ENCODE measurements at regions not wholly inside any gene's neighbourhood (a gene's known extent, or its start where the extent isn't known, plus 50 kb on each side); places are given as distances from the start of the nearest gene placed in this dataset.
A peak's percentile ranks its signal among the peaks of the same experiment; 100 is the strongest.
"Not testable (repeated sequence)": the region's sequence is repeated elsewhere in the genome, so short reads cannot be mapped to it uniquely, and the experiment has no call there.

DNA sequence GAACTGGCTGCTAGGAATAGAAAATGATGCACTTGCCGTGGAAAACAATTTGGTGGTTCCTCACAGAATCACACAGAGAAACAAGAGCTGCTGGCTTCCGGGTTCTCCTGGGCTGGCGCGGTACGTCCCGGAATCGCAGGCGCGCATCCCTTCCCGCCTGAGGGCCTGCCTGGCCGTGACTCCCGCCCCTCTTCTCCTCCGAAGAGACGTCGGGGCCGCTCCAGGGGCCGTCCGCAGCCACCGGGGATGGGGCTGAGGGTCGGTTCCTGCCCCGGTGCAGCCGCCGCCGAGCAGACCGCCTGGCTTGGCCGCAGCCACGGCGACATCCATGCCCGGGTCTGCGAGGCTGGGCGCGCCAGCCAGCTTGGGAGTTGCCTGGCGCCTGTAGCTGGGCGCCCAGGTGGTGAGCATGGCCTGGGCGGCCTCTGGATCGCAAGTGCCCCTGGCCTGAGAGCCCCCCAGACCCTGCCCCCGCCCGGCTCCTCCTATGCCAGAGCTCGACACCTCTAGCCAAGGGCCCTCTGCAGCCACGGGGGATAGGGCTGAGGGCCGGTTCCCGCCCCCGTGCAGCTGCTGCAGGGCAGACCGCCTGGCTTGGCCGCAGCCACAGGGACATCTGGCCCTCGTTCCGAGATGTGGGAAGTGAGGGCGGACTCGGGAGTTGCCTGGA, 83.9 kb upstream of the ZNG1F start:
- 16% methylated on average over 20 of the region's 49 CpGs for WGBS (ENCODE audit: insufficient coverage)
- H3K36me3 ChIP-seq (ENCODE audit: control insufficient read depth, insufficient read depth, low read length); H3K9me3 ChIP-seq (ENCODE audit: control insufficient read depth, insufficient read depth, low read length); H3K27me3 ChIP-seq (ENCODE audit: control insufficient read depth, insufficient read depth, low read length); H3K36me3 Mint-ChIP-seq; H3K27me3 Mint-ChIP-seq (ENCODE audit: low read depth in 2 of 2); H3K27ac ChIP-seq (ENCODE audit: low read length); H3K4me3 Mint-ChIP-seq; H3K4me1 Mint-ChIP-seq; ATAC-seq; H3K27ac Mint-ChIP-seq; H3K4me1 ChIP-seq (ENCODE audit: control insufficient read depth, insufficient read depth, low read length); H3K9me3 Mint-ChIP-seq; intact Hi-C loops (cut with micrococcal nuclease); H3K4me3 ChIP-seq (ENCODE audit: low read length): not testable (repeated sequence)
- peak in 1 of 2 donors; percentile 11 for DNase-seq

DNA sequence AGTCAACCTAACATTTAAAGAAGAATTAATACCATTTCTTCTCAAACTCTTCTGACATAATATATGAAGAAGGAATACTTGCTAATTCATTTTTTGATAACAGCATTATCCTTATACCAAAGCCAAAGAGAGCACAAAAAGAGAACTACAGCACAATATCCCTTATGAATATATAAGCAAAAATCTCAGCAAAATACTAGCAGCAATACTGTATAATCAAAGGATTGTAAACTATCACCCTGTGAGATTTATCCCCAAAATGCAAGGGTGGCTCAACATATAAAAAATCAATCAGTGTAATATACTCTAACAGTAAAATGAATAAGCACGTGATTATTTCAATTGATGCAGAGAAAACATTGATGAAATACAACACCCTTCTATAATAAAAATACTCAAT, 81.9 kb upstream of the ZNG1F start:
- H3K27ac Mint-ChIP-seq; intact Hi-C loops (cut with micrococcal nuclease); H3K27me3 Mint-ChIP-seq (ENCODE audit: low read depth in 2 of 2); H3K4me1 ChIP-seq (ENCODE audit: control insufficient read depth, insufficient read depth, low read length); H3K27ac ChIP-seq (ENCODE audit: low read length); H3K36me3 ChIP-seq (ENCODE audit: control insufficient read depth, insufficient read depth, low read length); H3K9me3 Mint-ChIP-seq; DNase-seq; H3K4me1 Mint-ChIP-seq; H3K4me3 Mint-ChIP-seq; H3K9me3 ChIP-seq (ENCODE audit: control insufficient read depth, insufficient read depth, low read length); H3K27me3 ChIP-seq (ENCODE audit: control insufficient read depth, insufficient read depth, low read length); ATAC-seq; H3K36me3 Mint-ChIP-seq; H3K4me3 ChIP-seq (ENCODE audit: low read length): not testable (repeated sequence)
- no CpG with 5 or more reads among the region's 1 CpG for WGBS (ENCODE audit: insufficient coverage)

DNA sequence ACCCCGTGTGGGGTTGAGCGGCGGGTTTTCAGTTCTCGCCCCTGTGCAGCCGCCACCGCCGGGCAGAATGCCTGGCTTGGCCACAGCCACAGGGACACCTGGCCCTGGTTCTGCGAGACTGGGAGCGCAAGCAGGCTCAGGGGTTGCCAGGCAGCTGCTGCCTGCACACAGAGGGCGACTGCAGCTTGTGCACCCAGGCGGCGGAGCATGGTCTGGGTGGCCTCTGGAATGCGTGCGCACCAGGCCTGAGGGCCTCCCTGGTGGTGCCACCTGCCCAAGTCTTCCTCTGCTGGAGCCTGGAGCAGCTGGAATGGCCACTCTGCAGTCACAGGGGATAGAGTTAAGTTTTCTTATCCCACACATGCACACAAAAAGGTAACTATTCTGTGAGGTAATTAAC, 80.4 kb upstream of the ZNG1F start:
- H3K4me1 ChIP-seq (ENCODE audit: control insufficient read depth, insufficient read depth, low read length); H3K27ac ChIP-seq (ENCODE audit: low read length); H3K9me3 Mint-ChIP-seq; H3K4me3 ChIP-seq (ENCODE audit: low read length); H3K4me3 Mint-ChIP-seq; H3K4me1 Mint-ChIP-seq; H3K36me3 ChIP-seq (ENCODE audit: control insufficient read depth, insufficient read depth, low read length); H3K27me3 ChIP-seq (ENCODE audit: control insufficient read depth, insufficient read depth, low read length); H3K27me3 Mint-ChIP-seq (ENCODE audit: low read depth in 2 of 2); DNase-seq; intact Hi-C loops (cut with micrococcal nuclease); H3K36me3 Mint-ChIP-seq; H3K9me3 ChIP-seq (ENCODE audit: control insufficient read depth, insufficient read depth, low read length); H3K27ac Mint-ChIP-seq; ATAC-seq: not testable (repeated sequence)
- 62% methylated on average over 3 of the region's 14 CpGs for WGBS (ENCODE audit: insufficient coverage)

DNA sequence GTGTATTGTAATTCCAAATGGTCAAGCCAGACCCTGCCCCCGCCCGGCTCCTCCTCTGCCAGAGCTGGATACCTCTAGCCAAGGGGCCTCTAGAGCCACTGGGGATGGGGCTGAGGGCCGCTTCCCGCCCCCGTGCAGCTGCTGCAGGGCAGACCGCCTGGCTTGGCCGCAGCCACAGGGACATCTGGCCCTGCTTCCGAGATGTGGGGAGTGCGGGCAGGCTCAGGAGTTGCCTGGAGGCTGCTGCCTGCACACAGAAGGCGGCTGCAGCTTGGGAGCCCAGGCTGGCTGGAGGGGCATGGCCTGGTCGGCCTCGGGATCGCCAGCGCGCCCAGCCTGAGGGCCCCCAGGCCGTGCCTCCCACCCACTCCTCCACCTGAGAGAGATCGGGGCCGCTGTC, 79.9 kb upstream of the ZNG1F start:
- H3K9me3 ChIP-seq (ENCODE audit: control insufficient read depth, insufficient read depth, low read length); H3K4me1 ChIP-seq (ENCODE audit: control insufficient read depth, insufficient read depth, low read length); H3K27ac ChIP-seq (ENCODE audit: low read length); H3K4me3 Mint-ChIP-seq; H3K27ac Mint-ChIP-seq; H3K4me1 Mint-ChIP-seq; H3K9me3 Mint-ChIP-seq; ATAC-seq; H3K36me3 Mint-ChIP-seq; H3K27me3 Mint-ChIP-seq (ENCODE audit: low read depth in 2 of 2); H3K36me3 ChIP-seq (ENCODE audit: control insufficient read depth, insufficient read depth, low read length); intact Hi-C loops (cut with micrococcal nuclease); DNase-seq; H3K27me3 ChIP-seq (ENCODE audit: control insufficient read depth, insufficient read depth, low read length); H3K4me3 ChIP-seq (ENCODE audit: low read length): not testable (repeated sequence)
- WGBS (ENCODE audit: insufficient coverage): 59% methylated on average over 6 of the region's 18 CpGs

DNA sequence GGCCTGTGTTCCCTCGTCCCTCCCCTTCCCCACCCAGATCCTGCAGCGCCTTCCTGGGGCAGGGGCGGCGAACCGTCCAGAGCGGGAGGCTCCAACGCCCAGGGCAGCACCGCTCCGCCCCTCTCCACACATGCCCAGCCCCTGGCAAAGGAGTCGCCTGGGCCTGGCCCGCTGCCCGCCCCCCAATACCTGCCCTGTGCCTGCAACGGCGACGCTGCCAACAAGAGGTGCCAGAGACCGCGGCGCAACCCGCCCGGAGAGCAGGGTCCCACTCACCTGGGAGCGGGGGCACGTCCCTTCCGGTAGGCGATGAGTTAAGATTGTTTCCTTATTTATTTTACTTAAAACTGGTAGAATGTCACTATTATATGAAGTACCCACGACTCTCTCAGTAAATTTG, 77.5 kb upstream of the ZNG1F start:
- H3K27me3 ChIP-seq (ENCODE audit: control insufficient read depth, insufficient read depth, low read length); DNase-seq; H3K4me1 ChIP-seq (ENCODE audit: control insufficient read depth, insufficient read depth, low read length); intact Hi-C loops (cut with micrococcal nuclease); H3K9me3 Mint-ChIP-seq; H3K4me1 Mint-ChIP-seq; H3K9me3 ChIP-seq (ENCODE audit: control insufficient read depth, insufficient read depth, low read length); H3K36me3 Mint-ChIP-seq; H3K36me3 ChIP-seq (ENCODE audit: control insufficient read depth, insufficient read depth, low read length); ATAC-seq; H3K27ac Mint-ChIP-seq; H3K4me3 ChIP-seq (ENCODE audit: low read length); H3K4me3 Mint-ChIP-seq; H3K27me3 Mint-ChIP-seq (ENCODE audit: low read depth in 2 of 2); H3K27ac ChIP-seq (ENCODE audit: low read length): not testable (repeated sequence)
- 3% methylated on average over 8 of the region's 25 CpGs for WGBS (ENCODE audit: insufficient coverage)

DNA sequence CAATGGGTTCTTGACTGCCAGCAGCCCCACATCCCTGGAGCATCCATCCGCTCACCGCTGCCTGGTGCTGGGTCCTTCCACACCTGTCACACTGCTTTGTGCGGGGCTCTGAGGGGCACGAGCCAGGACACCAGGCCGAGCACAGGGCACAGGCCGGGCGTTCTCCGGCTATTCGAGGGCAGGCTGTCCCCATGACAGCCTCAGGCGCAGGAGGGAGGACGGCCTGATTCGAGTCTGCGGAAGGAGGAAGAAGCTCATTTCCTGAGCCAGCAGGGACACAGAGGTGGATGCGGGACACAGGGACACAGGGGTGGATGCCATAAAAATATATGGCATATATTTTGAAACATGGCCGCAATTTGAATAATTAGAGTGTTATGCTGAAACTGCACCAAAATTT, 76.9 kb upstream of the ZNG1F start:
- DNase-seq; H3K27ac ChIP-seq (ENCODE audit: low read length); H3K4me1 Mint-ChIP-seq; H3K36me3 Mint-ChIP-seq; H3K27ac Mint-ChIP-seq; H3K4me3 Mint-ChIP-seq; H3K36me3 ChIP-seq (ENCODE audit: control insufficient read depth, insufficient read depth, low read length); H3K27me3 Mint-ChIP-seq (ENCODE audit: low read depth in 2 of 2); H3K4me1 ChIP-seq (ENCODE audit: control insufficient read depth, insufficient read depth, low read length); intact Hi-C loops (cut with micrococcal nuclease); H3K9me3 ChIP-seq (ENCODE audit: control insufficient read depth, insufficient read depth, low read length); H3K4me3 ChIP-seq (ENCODE audit: low read length); H3K9me3 Mint-ChIP-seq; H3K27me3 ChIP-seq (ENCODE audit: control insufficient read depth, insufficient read depth, low read length): not testable (repeated sequence)
- ATAC-seq: peak in 1 of 3 donors; percentile 46
- WGBS (ENCODE audit: insufficient coverage): 61% methylated on average over 7 of the region's 15 CpGs

DNA sequence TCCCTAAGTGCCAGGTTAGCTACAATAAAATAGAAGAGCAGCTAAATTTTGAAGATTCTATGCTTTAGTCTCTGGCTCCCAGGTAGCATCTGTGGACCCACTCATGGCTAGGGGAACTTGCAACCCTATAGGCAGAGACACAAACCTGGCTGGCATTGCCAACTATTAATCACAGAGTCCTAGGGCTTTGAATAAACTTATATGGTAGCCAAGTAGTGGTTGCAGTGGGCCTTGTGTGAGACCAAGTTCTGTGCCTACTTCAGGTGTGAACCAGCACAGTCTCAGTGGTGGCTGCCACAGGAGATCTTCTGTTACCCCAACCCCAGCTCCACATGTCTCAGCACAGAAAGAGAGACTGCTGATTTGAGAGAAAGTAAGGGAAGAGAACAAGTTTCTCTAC, 62.9 kb upstream of the ZNG1F start:
- H3K9me3 ChIP-seq (ENCODE audit: control insufficient read depth, insufficient read depth, low read length); H3K27ac ChIP-seq (ENCODE audit: low read length); H3K36me3 ChIP-seq (ENCODE audit: control insufficient read depth, insufficient read depth, low read length); DNase-seq; H3K4me3 ChIP-seq (ENCODE audit: low read length); H3K4me3 Mint-ChIP-seq; H3K4me1 Mint-ChIP-seq; H3K27me3 ChIP-seq (ENCODE audit: control insufficient read depth, insufficient read depth, low read length); intact Hi-C loops (cut with micrococcal nuclease); H3K9me3 Mint-ChIP-seq; H3K27me3 Mint-ChIP-seq (ENCODE audit: low read depth in 2 of 2); ATAC-seq; H3K27ac Mint-ChIP-seq; H3K4me1 ChIP-seq (ENCODE audit: control insufficient read depth, insufficient read depth, low read length): not testable (repeated sequence)
- peaks cover 11% of the 10 kb centered on the region for H3K36me3 Mint-ChIP-seq

DNA sequence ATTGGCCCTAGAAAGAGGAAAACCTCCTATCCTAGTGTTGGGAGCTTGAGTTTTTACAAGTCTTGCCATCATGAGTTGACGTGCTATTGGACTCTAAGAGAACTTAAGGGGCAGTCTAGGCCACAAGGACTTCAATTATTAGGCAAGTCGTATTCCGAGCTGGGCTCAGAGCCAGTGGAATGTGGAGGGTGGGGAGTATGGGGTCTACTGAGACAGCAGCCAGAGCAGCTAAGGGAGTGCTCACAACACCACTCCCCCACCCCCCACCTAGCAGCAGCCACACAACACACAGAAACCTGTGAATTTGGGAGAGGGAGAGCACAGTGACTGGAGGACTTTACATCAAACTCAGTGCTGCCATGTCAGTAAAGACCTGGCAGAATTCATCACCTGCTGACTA, 62.0 kb upstream of the ZNG1F start:
- H3K9me3 Mint-ChIP-seq; H3K4me3 Mint-ChIP-seq; H3K27ac Mint-ChIP-seq; H3K9me3 ChIP-seq (ENCODE audit: control insufficient read depth, insufficient read depth, low read length); intact Hi-C loops (cut with micrococcal nuclease); H3K4me1 Mint-ChIP-seq; H3K4me1 ChIP-seq (ENCODE audit: control insufficient read depth, insufficient read depth, low read length); H3K36me3 ChIP-seq (ENCODE audit: control insufficient read depth, insufficient read depth, low read length); H3K27me3 Mint-ChIP-seq (ENCODE audit: low read depth in 2 of 2); H3K27me3 ChIP-seq (ENCODE audit: control insufficient read depth, insufficient read depth, low read length); DNase-seq; ATAC-seq; H3K27ac ChIP-seq (ENCODE audit: low read length); H3K4me3 ChIP-seq (ENCODE audit: low read length): not testable (repeated sequence)
- WGBS (ENCODE audit: insufficient coverage): 17% methylated on average over 2 of the region's 3 CpGs
- H3K36me3 Mint-ChIP-seq: peaks cover 11% of the 10 kb centered on the region
